ENCODE measurements at regions not wholly inside any gene's neighbourhood (a gene's known extent, or its start where the extent isn't known, plus 50 kb on each side); places are given as distances from the start of the nearest gene placed in this dataset.

- DNase-seq (ENCODE audit: low spot score), result no peak
Measured at GRCh38 chr12:93944911-93945310, 203.5 kb upstream of the PLXNC1 start.

- DNase-seq (ENCODE audit: low spot score), result no peak
Measured at GRCh38 chr12:93946542-93947150, 201.7 kb upstream of the PLXNC1 start.

- DNase-seq (ENCODE audit: low spot score), result no peak
Measured at GRCh38 chr12:93947486-93947885, 200.9 kb upstream of the PLXNC1 start.

- DNase-seq (ENCODE audit: low spot score), result no peak
Measured at GRCh38 chr12:93950311-93950710, 198.1 kb upstream of the PLXNC1 start.

- no peak for DNase-seq (ENCODE audit: low spot score)
Measured at GRCh38 chr12:93954166-93955112, 193.9 kb upstream of the PLXNC1 start.

- DNase-seq (ENCODE audit: low spot score), result no peak
Measured at GRCh38 chr12:93956551-93956950, 191.8 kb upstream of the PLXNC1 start.

- no peak for DNase-seq (ENCODE audit: low spot score)
Measured at GRCh38 chr12:93957168-93957567, 191.2 kb upstream of the PLXNC1 start.

- DNase-seq (ENCODE audit: low spot score), result no peak
Measured at GRCh38 chr12:93957870-93958269, 190.5 kb upstream of the PLXNC1 start.

GRCh38 chr12:93959657-93960056, 188.7 kb upstream of the PLXNC1 start:
- DNase-seq (ENCODE audit: low spot score), result no peak

- DNase-seq (ENCODE audit: low spot score), result no peak
Measured at GRCh38 chr12:93960521-93960920, 187.9 kb upstream of the PLXNC1 start.

- DNase-seq (ENCODE audit: low spot score), result no peak
Measured at GRCh38 chr12:93962336-93962735, 186.0 kb upstream of the PLXNC1 start.

GRCh38 chr12:93964936-93965335, 183.4 kb upstream of the PLXNC1 start:
- DNase-seq (ENCODE audit: low spot score), result no peak

GRCh38 chr12:93966516-93967133, 181.8 kb upstream of the PLXNC1 start:
- no peak for DNase-seq (ENCODE audit: low spot score)

- DNase-seq (ENCODE audit: low spot score), result no peak
Measured at GRCh38 chr12:93967454-93967853, 180.9 kb upstream of the PLXNC1 start.

- no peak for DNase-seq (ENCODE audit: low spot score)
Measured at GRCh38 chr12:93968536-93969285, 179.7 kb upstream of the PLXNC1 start.

GRCh38 chr12:93970900-93971688, 177.3 kb upstream of the PLXNC1 start:
- no peak for DNase-seq (ENCODE audit: low spot score)

GRCh38 chr12:93972411-93973208, 175.8 kb upstream of the PLXNC1 start:
- DNase-seq (ENCODE audit: low spot score), result no peak

GRCh38 chr12:93974252-93974651, 174.1 kb upstream of the PLXNC1 start:
- DNase-seq (ENCODE audit: low spot score), result no peak

- DNase-seq (ENCODE audit: low spot score), result no peak
Measured at GRCh38 chr12:93976024-93976423, 172.4 kb upstream of the PLXNC1 start.

GRCh38 chr12:93977081-93977480, 171.3 kb upstream of the PLXNC1 start:
- DNase-seq (ENCODE audit: low spot score), result no peak

- no peak for DNase-seq (ENCODE audit: low spot score)
Measured at GRCh38 chr12:93978553-93978952, 169.8 kb upstream of the PLXNC1 start.
